AG04449 (cell line): ENCODE measurements at regions not wholly inside any gene's neighbourhood (a gene's known extent, or its start where the extent isn't known, plus 50 kb on each side); places are given as distances from the start of the nearest gene placed in this dataset.

Source experiments
- CTCF ChIA-PET: fragments of 350-600 bp; formaldehyde crosslinking; extraction: SDS; loops from one replicate; lab custom pipeline; 2021; ENCODE audit warnings: antibody characterized with exemption; lab: Yijun Ruan, JAX
- POLR2A ChIA-PET: fragments of 400-600, 350-600 bp; formaldehyde crosslinking; extraction: SDS; loops from one replicate; lab custom pipeline; 2020; ENCODE audit warnings: antibody characterized with exemption, inconsistent platforms; lab: Yijun Ruan, JAX
- DNase-seq: peaks from one replicate; pipeline ENCODE4 v3.0.0-alpha.2; 2010; ENCODE audit warnings: low read depth, low spot score
- H3K4me3 ChIP-seq: 2 replicates; pipeline ENCODE4 v1.5.1; 2011; ENCODE audit warnings: low read depth, mild to moderate bottlenecking, control low read depth, low read length
- TF ChIP-seq, protein P1 (sequence below): IDR thresholded peaks from one replicate; pipeline ENCODE4 v1.5.1; 2011; ENCODE audit warnings: mild to moderate bottlenecking, moderate library complexity, low read length, control low read depth, inconsistent platforms; ENCODE audit not compliant: insufficient read depth; ENCODE audit errors: missing control alignments

DNA sequence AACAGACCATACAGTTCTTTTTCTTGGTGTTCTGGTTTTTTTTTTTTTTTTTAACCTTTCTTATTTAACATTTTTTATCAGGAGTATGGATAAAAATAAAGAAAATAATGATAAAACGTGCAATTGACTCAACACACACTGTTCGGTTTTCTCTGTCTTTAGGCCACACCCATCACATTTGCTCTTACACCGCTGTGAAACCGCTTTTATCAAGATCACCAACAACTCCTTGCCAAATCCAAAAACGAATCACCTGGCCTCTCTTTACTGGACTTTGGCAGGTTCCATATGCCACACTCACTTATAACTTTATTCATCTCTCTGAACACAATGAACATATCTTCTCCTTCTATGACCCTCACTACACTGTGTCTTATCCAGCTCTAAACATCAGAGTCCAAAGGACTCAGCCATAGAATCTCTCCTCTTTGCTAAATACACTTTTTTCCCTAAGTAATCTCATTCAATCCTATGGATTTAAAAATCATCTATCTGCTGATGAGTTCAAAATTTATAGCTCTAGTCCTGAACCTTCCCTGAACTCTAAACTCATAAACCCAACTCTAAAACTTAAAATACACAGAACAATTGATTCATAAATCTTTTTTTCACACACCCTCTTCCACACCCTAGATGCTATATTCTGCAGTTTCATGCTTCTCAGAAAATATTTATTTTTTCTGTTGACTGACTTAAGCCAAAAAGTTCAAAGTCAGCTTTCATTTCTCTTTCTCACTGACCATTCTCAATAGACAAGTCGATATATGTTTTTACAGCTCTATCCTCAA lies 800.6 kb upstream of the SOX9 start:
- CTCF ChIA-PET: no interaction called here
- POLR2A ChIA-PET: no interaction called here
- H3K4me3 ChIP-seq: no peak overlapping the region
- DNase-seq: no peak
- TF ChIP-seq, protein P1, sequence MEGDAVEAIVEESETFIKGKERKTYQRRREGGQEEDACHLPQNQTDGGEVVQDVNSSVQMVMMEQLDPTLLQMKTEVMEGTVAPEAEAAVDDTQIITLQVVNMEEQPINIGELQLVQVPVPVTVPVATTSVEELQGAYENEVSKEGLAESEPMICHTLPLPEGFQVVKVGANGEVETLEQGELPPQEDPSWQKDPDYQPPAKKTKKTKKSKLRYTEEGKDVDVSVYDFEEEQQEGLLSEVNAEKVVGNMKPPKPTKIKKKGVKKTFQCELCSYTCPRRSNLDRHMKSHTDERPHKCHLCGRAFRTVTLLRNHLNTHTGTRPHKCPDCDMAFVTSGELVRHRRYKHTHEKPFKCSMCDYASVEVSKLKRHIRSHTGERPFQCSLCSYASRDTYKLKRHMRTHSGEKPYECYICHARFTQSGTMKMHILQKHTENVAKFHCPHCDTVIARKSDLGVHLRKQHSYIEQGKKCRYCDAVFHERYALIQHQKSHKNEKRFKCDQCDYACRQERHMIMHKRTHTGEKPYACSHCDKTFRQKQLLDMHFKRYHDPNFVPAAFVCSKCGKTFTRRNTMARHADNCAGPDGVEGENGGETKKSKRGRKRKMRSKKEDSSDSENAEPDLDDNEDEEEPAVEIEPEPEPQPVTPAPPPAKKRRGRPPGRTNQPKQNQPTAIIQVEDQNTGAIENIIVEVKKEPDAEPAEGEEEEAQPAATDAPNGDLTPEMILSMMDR: no peak

DNA sequence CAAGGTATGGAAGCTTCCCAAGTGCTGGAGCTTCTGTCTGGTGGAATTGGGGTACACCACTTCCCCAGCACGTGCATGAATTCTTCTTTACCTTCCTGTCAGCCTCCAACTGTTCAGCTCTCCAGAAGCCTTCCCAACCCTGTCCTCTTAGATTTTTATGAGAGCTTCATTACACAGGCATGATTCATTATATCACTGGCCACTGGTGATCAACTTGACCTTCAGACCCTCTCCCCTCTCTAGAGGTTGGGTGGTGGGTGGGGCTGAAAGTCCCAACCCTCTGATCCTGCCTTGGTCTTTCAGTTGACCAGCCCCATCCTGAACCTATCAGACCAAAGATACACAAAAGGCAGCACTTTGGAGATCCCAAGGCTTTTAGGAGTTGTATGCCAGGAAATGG lies 795.7 kb upstream of the SOX9 start:
- TF ChIP-seq, protein P1: no peak
- no peak overlapping the region for H3K4me3 ChIP-seq
- CTCF ChIA-PET: no interaction called here
- POLR2A ChIA-PET: no interaction called here
- no peak for DNase-seq

DNA sequence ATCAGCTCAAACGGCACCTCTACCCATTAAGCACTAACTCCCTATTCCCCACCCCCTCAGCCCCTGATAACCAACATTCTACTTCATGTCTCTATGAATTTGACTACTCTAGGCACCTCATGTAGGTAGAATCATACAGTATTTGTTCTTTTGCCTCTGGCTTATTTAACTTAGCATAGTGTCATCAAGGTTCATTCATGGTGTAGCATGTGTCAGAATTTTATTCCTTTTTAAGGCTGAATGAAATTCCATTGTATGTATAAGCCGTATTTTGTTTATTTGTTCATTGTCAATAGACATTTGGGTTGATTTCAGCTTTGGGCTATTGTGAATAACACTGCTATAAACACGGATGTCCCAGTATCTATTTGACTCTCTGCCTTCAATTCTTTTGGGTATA lies 794.9 kb upstream of the SOX9 start:
- no peak for DNase-seq
- CTCF ChIA-PET: no interaction called here
- POLR2A ChIA-PET: no interaction called here
- H3K4me3 ChIP-seq: no peak overlapping the region
- TF ChIP-seq, protein P1: no peak

DNA sequence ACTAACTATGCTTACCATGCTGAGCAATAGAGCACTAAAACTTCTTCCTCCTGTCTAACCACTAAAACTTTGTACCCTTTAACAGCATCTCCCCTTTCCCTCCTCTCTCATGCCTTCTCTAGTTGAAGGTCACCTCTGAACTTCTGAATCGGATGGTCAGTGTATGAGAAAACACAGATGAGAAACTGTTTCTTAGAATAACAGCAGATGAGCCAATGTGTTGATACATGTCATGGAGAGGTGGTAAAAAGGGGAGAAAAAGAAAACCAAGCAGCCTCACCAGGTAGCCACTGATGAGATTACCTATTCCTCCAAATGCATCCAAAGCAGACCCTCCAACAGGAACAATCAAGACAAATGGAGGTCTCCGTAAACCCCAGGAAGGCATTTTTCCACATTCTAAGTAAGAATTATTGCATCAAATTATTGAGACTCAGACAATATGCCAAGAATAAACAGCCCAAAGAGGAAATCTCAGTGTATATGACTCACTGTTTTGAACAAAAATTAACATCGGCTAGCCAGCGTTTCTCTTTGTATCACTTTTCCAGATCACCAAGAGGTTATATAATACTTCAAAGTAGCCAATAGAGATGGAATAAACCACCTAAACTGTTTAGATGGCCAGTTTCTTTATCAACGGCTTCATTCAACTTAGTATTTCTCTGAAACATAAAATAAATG lies 793.3 kb upstream of the SOX9 start:
- CTCF ChIA-PET: no interaction called here
- no peak for DNase-seq
- POLR2A ChIA-PET: no interaction called here
- TF ChIP-seq, protein P1: no peak
- no peak overlapping the region for H3K4me3 ChIP-seq

DNA sequence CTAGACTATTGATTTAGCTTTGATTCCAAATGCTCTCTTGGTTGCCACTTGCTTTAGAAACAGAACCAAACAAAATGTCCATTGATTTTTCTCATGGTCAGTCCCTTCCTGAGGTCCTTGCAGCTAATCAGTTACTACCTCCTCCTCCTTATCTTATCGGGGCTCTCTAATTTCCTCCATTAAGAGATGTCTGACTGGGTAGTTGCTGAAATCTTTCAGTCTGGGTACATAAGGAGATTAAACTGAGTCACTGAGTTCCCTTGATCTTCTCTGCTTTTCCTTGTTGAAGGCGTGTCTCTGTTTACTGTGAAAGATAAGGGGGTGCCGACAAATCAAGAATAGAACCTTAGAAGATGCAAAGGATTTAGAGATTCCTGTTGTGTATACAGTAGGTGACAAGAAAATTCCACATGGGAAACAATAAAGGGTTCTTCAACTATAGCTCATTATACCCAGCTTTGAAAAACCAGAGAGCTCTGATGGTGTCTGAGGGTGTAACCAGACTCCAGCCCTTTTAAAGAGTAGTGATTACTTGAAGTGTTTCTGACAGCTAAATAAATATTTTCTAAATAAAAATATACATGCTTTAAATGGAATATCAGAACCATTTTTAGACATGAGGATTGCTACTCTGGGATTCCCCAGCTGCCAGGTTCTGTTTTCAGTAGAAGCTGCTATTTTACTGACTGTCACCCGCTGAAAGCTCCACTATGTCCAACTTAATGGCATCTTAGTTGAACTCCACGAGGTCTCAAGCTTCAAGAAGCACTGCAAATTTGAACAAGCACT lies 791.3 kb upstream of the SOX9 start:
- POLR2A ChIA-PET: no interaction called here
- H3K4me3 ChIP-seq: no peak overlapping the region
- DNase-seq: no peak
- CTCF ChIA-PET: no interaction called here
- TF ChIP-seq, protein P1: no peak

DNA sequence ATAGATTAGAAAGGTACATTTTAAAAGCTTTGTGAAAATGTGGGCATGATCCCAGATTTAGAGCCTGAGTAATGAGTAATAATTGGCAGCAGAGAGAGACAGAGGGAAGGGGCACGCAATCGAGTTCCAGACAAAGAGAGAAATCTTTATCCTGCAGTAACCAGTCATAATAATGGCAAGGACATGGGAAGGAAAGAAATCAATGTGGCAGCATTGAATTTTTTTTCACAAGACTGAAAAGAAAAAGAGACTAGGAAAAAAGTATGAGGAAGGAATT lies 790.8 kb upstream of the SOX9 start:
- no peak overlapping the region for H3K4me3 ChIP-seq
- POLR2A ChIA-PET: no interaction called here
- DNase-seq: no peak
- CTCF ChIA-PET: no interaction called here
- TF ChIP-seq, protein P1: no peak
